Bronchial epithelial cell (primary cell): ENCODE measurements at regions not wholly inside any gene's neighbourhood (a gene's known extent, or its start where the extent isn't known, plus 50 kb on each side); places are given as distances from the start of the nearest gene placed in this dataset.

Source experiments
- DNase-seq: peaks from one replicate; pipeline ENCODE4 v3.0.0-alpha.2; 2010; ENCODE audit warnings: low read depth
- FAIRE-seq: peaks from 2 replicates; lab custom pipeline; 2011; peaks lifted over from hg19 to GRCh38; lab: Jason Lieb, UNC
- H3K27me3 ChIP-seq: 2 replicates; pipeline ENCODE4 v1.5.1; 2011; ENCODE audit warnings: low read length; ENCODE audit not compliant: control insufficient read depth, insufficient read depth
- H3K36me3 ChIP-seq: 2 replicates; pipeline ENCODE4 v1.5.1; 2011; ENCODE audit warnings: low read length; ENCODE audit not compliant: control insufficient read depth, insufficient read depth
- H3K4me3 ChIP-seq: 2 replicates; pipeline ENCODE4 v1.5.1; 2011; ENCODE audit warnings: mild to moderate bottlenecking, low read depth, low read length, control low read depth
- TF ChIP-seq, protein P1 (sequence below): IDR thresholded peaks from 2 replicates; pipeline ENCODE4 v1.5.1; 2011; ENCODE audit warnings: mild to moderate bottlenecking, moderate library complexity, low read length, control low read depth, inconsistent platforms; ENCODE audit not compliant: insufficient read depth, severe bottlenecking

DNA sequence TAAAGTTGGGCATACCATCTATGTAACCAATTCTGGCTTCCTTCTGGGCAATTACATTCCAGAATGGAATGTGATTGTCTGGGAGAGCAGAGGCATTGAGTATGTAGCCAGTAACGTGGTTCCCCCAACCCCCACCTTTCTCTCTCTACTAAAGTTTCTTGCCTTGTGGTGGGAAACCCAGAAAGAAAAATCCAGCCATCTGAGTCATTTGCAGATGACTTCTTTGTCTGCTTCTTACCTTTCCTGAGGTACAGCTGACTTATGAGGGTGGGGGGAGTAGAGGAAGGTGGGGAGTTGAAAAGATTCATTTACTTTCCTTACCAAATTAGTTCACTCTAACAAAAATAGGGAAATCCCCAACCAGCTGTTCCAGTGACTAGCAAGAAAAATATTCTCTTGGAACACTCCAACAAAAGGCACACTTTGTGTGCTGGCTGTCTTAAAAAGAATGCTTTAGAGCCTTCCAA, 112.1 kb upstream of the FRMD6 start:
- DNase-seq (peak; percentile 99), FAIRE-seq (no peak)
- H3K36me3 ChIP-seq, result peaks cover 2% of the 10 kb centered on the region
- TF ChIP-seq, protein P1, sequence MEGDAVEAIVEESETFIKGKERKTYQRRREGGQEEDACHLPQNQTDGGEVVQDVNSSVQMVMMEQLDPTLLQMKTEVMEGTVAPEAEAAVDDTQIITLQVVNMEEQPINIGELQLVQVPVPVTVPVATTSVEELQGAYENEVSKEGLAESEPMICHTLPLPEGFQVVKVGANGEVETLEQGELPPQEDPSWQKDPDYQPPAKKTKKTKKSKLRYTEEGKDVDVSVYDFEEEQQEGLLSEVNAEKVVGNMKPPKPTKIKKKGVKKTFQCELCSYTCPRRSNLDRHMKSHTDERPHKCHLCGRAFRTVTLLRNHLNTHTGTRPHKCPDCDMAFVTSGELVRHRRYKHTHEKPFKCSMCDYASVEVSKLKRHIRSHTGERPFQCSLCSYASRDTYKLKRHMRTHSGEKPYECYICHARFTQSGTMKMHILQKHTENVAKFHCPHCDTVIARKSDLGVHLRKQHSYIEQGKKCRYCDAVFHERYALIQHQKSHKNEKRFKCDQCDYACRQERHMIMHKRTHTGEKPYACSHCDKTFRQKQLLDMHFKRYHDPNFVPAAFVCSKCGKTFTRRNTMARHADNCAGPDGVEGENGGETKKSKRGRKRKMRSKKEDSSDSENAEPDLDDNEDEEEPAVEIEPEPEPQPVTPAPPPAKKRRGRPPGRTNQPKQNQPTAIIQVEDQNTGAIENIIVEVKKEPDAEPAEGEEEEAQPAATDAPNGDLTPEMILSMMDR, result no peak
- no peak overlapping the region for H3K4me3 ChIP-seq
- H3K27me3 ChIP-seq, result no peaks in the 10 kb centered on the region

DNA sequence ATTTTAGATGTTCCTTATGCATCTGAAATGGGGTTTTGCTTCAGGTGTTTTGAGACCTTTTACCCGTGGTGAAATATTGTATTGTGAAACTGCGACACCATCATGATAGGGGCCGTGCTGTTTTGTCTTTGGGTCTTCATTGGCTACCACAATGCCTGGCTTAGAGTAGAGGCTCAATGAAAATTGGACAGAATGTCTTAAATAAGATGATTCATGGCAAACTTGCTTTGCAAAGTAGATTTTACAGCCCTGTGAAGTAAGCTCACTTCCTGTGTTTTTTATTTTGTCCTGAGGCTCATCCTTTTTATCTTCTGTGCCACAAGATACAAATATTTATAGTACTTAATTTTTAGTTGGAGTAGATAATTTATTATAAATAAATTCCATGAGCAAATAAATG, 111.3 kb upstream of the FRMD6 start:
- Histone ChIP-seq H3K27me3 (no peaks in the 10 kb centered on the region), H3K36me3 (peaks cover 2% of the 10 kb centered on the region), H3K4me3 (no peak overlapping the region)
- FAIRE-seq, result no peak
- peak; percentile 60 for DNase-seq
- TF ChIP-seq, protein P1, result no peak

- Histone ChIP-seq H3K36me3 (peaks cover 1% of the 10 kb centered on the region), H3K27me3 (no peaks in the 10 kb centered on the region), H3K4me3 (no peak overlapping the region)
- DNase-seq (no peak), FAIRE-seq (no peak)
- TF ChIP-seq, protein P1, result no peak
Measured at GRCh38 chr14:51544471-51544870, 107.2 kb upstream of the FRMD6 start.

DNA sequence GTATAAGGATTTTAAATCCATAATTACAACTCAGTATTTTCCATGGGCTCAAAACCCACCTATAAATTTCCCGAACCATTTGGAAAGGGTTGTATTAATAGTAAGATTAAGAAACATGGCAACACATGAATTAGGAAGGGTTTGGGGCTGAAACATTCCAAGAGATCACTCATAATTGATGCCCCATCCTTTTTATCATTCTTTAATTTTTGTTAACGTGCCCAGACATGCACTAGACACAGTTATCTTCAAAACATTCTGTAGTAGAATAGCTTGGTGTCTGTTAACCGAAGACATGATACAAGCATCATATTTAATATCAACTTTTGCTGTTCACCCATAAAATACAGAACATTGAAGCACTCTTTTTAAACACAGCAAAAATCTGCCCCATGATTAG, 106.8 kb upstream of the FRMD6 start:
- Histone ChIP-seq H3K27me3 (no peaks in the 10 kb centered on the region), H3K36me3 (peaks cover 1% of the 10 kb centered on the region), H3K4me3 (no peak overlapping the region)
- TF ChIP-seq, protein P1, result no peak
- peak; percentile 55 for DNase-seq
- FAIRE-seq, result no peak

DNA sequence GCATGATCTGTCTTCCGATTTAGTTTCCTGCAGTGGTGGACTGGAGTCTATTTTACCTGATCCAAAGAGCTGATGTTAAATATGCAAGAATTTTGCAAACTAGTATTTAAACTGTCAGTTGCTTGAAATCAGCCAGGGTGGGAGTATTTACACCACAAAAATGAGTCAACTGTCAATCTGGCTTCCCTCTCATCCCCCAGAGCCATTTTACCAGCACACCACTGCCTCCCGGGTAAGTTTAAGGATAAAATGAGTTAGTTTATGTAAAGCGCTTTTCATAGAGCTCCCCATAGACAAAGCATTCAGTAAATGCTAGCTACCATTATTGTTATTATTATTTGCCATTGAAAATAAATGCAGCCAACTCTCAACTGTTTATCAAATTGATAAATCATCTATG, 106.3 kb upstream of the FRMD6 start:
- no peak for FAIRE-seq
- DNase-seq, result peak; percentile 36
- peaks cover 1% of the 10 kb centered on the region for H3K36me3 ChIP-seq
- no peaks in the 10 kb centered on the region for H3K27me3 ChIP-seq
- TF ChIP-seq, protein P1, result no peak
- no peak overlapping the region for H3K4me3 ChIP-seq

DNA sequence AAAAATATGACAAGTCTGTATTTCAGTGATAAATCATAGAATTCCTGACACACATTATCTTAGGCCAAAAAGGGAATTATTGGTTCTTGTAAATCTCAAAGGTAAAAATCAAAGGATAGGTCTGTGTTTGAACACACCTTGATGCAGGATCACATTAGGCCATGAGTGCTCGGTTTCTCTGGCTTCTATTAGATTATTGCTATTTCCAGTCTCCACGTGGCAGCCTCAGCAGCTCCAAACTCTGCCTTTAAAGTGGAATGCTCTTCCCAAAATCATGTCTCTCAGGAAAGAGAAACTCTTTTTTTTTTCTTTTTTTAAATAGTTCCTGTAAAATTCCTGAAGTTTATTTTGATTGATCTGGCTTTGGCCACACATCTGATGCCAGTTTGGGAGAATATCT, 105.6 kb upstream of the FRMD6 start:
- FAIRE-seq (no peak), DNase-seq (no peak)
- Histone ChIP-seq H3K36me3 (peaks cover 1% of the 10 kb centered on the region), H3K27me3 (no peaks in the 10 kb centered on the region), H3K4me3 (no peak overlapping the region)
- TF ChIP-seq, protein P1, result no peak
